Vagina (tissue), 2 donors: ENCODE measurements at regions not wholly inside any gene's neighbourhood (a gene's known extent, or its start where the extent isn't known, plus 50 kb on each side); places are given as distances from the start of the nearest gene placed in this dataset.

Experiments used
- DNase-seq, 2 donors: peaks; one replicate each; pipeline ENCODE4 v3.0.0-alpha.2; 2017; ENCODE audit errors: extremely low spot score in 2 of 2
- H3K27ac ChIP-seq: fragments of 200-600 bp; sonication (generic); one replicate; pipeline ENCODE4 v1.5.1; 2019
- H3K27me3 ChIP-seq: fragments of 200-600 bp; sonication (generic); one replicate; pipeline ENCODE4 v1.5.1; 2019
- H3K36me3 ChIP-seq, 2 donors: fragments of 200-600 bp; sonication (generic); one replicate each; pipeline ENCODE4 v1.5.1; 2017 to 2019
- H3K4me1 ChIP-seq: fragments of 200-600 bp; sonication (generic); one replicate; pipeline ENCODE4 v1.5.1; 2019
- H3K4me3 ChIP-seq, 2 donors: fragments of 200-600 bp; sonication (generic); 1 replicate in 1 of 2; 2 replicates in 1 of 2; pipeline ENCODE4 v1.5.1; 2016 to 2019
- H3K9me3 ChIP-seq: fragments of 200-600 bp; sonication (generic); one replicate; pipeline ENCODE4 v1.5.1; 2019
- CTCF ChIP-seq, 3 experiments: fragments of 450-650 bp in 2 of 3; fragments of 200-600 bp in 1 of 3; sonication (generic) in 1 of 3; IDR thresholded peaks; one replicate each; pipeline ENCODE4 v1.5.1; 2017 to 2019; ENCODE audit warnings: antibody characterized with exemption in 3 of 3, mild to moderate bottlenecking in 2 of 3, moderate library complexity in 2 of 3
- POLR2A ChIP-seq, 2 donors: fragments of 450-650 bp; IDR thresholded peaks; one replicate each; pipeline ENCODE4 v1.6.1; 2017; ENCODE audit warnings: antibody characterized with exemption in 2 of 2, mild to moderate bottlenecking in 2 of 2, moderate library complexity in 2 of 2
- POLR2AphosphoS5 ChIP-seq, 2 donors: sonication (generic); formaldehyde crosslinking; IDR thresholded peaks; one replicate each; pipeline ENCODE4 v1.9.0; 2017; ENCODE audit warnings: antibody characterized with exemption in 2 of 2, mild to moderate bottlenecking in 2 of 2, low read depth in 1 of 2; ENCODE audit not compliant: insufficient read depth in 1 of 2
- intact Hi-C: fragments of 100-400 bp; cut with DNase I; formaldehyde crosslinking; loops from one replicate; pipeline ENCODE4 v1.15.1; 2023

DNA sequence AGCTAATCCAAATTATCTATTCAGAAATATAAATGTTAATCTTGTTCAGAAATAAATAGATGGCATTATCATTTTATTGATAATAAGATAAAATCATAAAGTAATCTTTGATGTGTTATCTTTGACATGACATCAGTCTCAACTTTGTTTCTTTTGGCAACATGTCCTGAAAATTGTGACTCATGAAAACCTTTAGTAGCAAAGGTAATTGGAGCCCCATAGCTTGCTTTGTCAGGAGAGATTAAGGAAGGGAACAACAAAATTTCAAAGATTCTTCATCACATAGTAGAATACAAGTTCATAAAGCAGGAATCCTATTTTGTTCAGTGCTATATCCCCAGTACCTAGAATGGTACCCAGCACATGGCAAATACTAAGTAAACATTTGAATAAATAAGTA lies 165.4 kb downstream of the KCNE4 start:
- Histone ChIP-seq H3K4me1 (no peaks in the 10 kb centered on the region), H3K9me3 (no peaks in the 10 kb centered on the region), H3K27ac (no peak overlapping the region), H3K36me3 (no peaks in the 10 kb centered on the region), H3K4me3 (no peak overlapping the region), H3K27me3 (no peaks in the 10 kb centered on the region)
- no peak for DNase-seq
- no peak for TF ChIP-seq CTCF (IDR thresholded peaks at IDR 0.05)
- no peak for TF ChIP-seq POLR2AphosphoS5 (IDR thresholded peaks at IDR 0.05; ENCODE audit: insufficient read depth in 1 of 2, low read depth in 1 of 2)
- TF ChIP-seq POLR2A (IDR thresholded peaks at IDR 0.05) = no peak
- intact Hi-C loops = no loop called here

DNA sequence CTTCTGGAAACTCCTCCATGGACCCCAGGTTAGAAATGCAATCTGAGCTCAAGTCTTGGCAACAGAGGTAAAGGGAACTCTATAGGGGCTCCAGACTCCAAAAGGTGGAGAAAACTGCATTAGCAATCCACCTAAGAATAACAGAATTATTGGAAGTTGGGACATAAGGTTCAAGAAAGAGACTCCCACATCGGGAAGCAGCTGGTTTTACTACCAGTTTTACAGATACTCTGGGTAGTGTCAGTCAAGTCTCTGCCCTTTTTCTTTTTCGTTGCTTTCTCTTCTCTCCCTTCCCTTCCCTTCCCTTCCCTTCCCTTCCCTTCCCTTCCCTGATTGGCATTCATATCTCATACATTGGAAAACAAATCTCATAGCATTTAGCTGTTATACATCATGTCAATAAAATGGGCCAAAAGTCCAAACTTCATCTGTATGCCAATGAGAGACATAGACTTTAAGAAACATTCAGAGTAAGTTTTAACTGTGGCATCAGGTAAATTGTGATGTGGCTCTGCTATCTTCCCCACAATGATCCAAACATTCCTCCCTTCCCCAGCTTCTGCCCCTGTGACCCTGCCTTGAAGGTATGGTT lies 166.7 kb downstream of the KCNE4 start:
- TF ChIP-seq CTCF (IDR thresholded peaks at IDR 0.05) = no peak
- TF ChIP-seq POLR2AphosphoS5 (IDR thresholded peaks at IDR 0.05; ENCODE audit: insufficient read depth in 1 of 2, low read depth in 1 of 2) = no peak
- TF ChIP-seq POLR2A (IDR thresholded peaks at IDR 0.05) = no peak
- H3K36me3 ChIP-seq = no peaks in the 10 kb centered on the region
- no peak overlapping the region for H3K4me3 ChIP-seq
- DNase-seq = no peak
- intact Hi-C loops = no loop called here
- no peak overlapping the region for H3K27ac ChIP-seq
- H3K27me3 ChIP-seq = no peaks in the 10 kb centered on the region
- no peaks in the 10 kb centered on the region for H3K9me3 ChIP-seq
- no peaks in the 10 kb centered on the region for H3K4me1 ChIP-seq

DNA sequence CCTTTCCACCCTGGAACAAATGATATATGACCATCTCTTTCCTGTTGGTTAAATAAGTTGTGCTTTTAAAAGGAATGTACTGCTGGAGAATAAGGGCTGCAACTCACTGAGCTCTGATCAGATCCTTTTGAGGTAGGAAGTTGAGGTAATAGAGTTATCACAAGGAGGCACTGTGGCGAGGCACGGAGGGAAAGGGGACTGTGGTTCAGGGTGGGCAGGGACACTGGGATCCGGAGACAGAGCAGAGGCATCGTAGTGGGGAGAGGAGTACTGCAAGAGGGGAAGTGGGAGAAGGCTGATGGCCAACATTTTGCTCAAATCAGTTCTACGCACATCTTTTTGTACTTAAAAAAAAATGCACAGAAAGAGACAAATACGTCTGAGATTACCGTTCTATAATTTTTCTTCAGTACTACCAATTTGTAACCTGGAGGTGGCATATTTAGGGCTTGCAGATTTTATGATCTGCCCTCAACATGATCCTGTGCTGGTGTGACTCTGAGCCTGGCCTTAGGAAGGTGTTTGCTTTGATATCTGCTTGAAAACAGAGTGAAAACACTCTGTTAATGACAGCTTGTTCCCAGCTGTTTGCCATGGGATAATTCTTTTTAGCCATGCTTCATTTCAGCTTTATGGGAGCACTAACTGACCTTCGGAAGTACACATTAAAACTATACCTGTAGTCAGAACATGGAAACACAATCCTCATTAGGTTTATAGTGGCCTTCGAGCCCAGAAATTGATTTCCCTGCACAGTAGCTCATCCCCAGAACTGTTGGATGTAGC lies 168.1 kb downstream of the KCNE4 start:
- Histone ChIP-seq H3K9me3 (no peaks in the 10 kb centered on the region), H3K27me3 (no peaks in the 10 kb centered on the region), H3K27ac (no peak overlapping the region), H3K4me3 (no peak overlapping the region), H3K36me3 (no peaks in the 10 kb centered on the region), H3K4me1 (no peaks in the 10 kb centered on the region)
- DNase-seq = no peak
- intact Hi-C loops = no loop called here
- TF ChIP-seq CTCF (IDR thresholded peaks at IDR 0.05) = no peak
- no peak for TF ChIP-seq POLR2AphosphoS5 (IDR thresholded peaks at IDR 0.05; ENCODE audit: insufficient read depth in 1 of 2, low read depth in 1 of 2)
- TF ChIP-seq POLR2A (IDR thresholded peaks at IDR 0.05) = no peak

- Histone ChIP-seq H3K4me1 (no peaks in the 10 kb centered on the region), H3K36me3 (no peaks in the 10 kb centered on the region), H3K4me3 (no peak overlapping the region), H3K27me3 (no peaks in the 10 kb centered on the region), H3K27ac (no peak overlapping the region), H3K9me3 (no peaks in the 10 kb centered on the region)
- TF ChIP-seq POLR2AphosphoS5 (IDR thresholded peaks at IDR 0.05; ENCODE audit: insufficient read depth in 1 of 2, low read depth in 1 of 2) (no peak), POLR2A (IDR thresholded peaks at IDR 0.05) (no peak), CTCF (IDR thresholded peaks at IDR 0.05) (no peak)
- DNase-seq = no peak
- intact Hi-C loops = no loop called here
Observed at GRCh38 chr2:223220658-223220925, 168.6 kb downstream of the KCNE4 start.

- Histone ChIP-seq H3K4me3 (no peak overlapping the region), H3K4me1 (no peaks in the 10 kb centered on the region), H3K27me3 (no peaks in the 10 kb centered on the region), H3K9me3 (no peaks in the 10 kb centered on the region), H3K27ac (no peak overlapping the region), H3K36me3 (no peaks in the 10 kb centered on the region)
- intact Hi-C loops = no loop called here
- TF ChIP-seq POLR2A (IDR thresholded peaks at IDR 0.05) (no peak), CTCF (IDR thresholded peaks at IDR 0.05) (no peak)
- no peak for DNase-seq
Observed at GRCh38 chr2:223221139-223221835, 169.3 kb downstream of the KCNE4 start.
